ENCODE measurements at regions not wholly inside any gene's neighbourhood (a gene's known extent, or its start where the extent isn't known, plus 50 kb on each side); places are given as distances from the start of the nearest gene placed in this dataset.

- no peak overlapping the region for H3K4me3 ChIP-seq (ENCODE audit: low read length)
- no peak for DNase-seq (ENCODE audit: low read depth, low spot score)
Measured at GRCh38 chr12:64931321-64931720, 106.9 kb downstream of the TBC1D30 start.

GRCh38 chr12:64931981-64932380 is 107.5 kb downstream of the TBC1D30 start:
- no peak for DNase-seq (ENCODE audit: low read depth, low spot score)

GRCh38 chr12:64933791-64934190 is 109.3 kb downstream of the TBC1D30 start:
- H3K4me3 ChIP-seq (ENCODE audit: low read length) = no peak overlapping the region

More at GRCh38 chr12:64931981-64932380, 107.5 kb downstream of the TBC1D30 start:
- H3K4me3 ChIP-seq (ENCODE audit: low read length) = no peak overlapping the region

GRCh38 chr12:64937452-64937851 is 113.0 kb downstream of the TBC1D30 start:
- DNase-seq (ENCODE audit: low read depth, low spot score) = no peak
- no peak overlapping the region for H3K4me3 ChIP-seq (ENCODE audit: low read length)

More at GRCh38 chr12:64933791-64934190, 109.3 kb downstream of the TBC1D30 start:
- DNase-seq (ENCODE audit: low read depth, low spot score) = no peak

GRCh38 chr12:64938179-64938578 is 113.7 kb downstream of the TBC1D30 start:
- DNase-seq (ENCODE audit: low read depth, low spot score) = no peak
- no peak overlapping the region for H3K4me3 ChIP-seq (ENCODE audit: low read length)

GRCh38 chr12:64943686-64944085 is 119.2 kb downstream of the TBC1D30 start:
- DNase-seq (ENCODE audit: low read depth, low spot score) = peak; percentile 65
- H3K4me3 ChIP-seq (ENCODE audit: low read length) = no peak overlapping the region

- no peak for DNase-seq (ENCODE audit: low read depth, low spot score)
- no peak overlapping the region for H3K4me3 ChIP-seq (ENCODE audit: low read length)
Measured at GRCh38 chr12:64944966-64945365, 120.5 kb downstream of the TBC1D30 start.

GRCh38 chr12:64946132-64946829 is 121.8 kb downstream of the TBC1D30 start:
- no peak for DNase-seq (ENCODE audit: low read depth, low spot score)
- H3K4me3 ChIP-seq (ENCODE audit: low read length) = no peak overlapping the region

GRCh38 chr12:64950711-64951298 is 126.4 kb downstream of the TBC1D30 start:
- DNase-seq (ENCODE audit: low read depth, low spot score) = no peak
- H3K4me3 ChIP-seq (ENCODE audit: low read length) = no peak overlapping the region

GRCh38 chr12:64951944-64952343 is 127.5 kb downstream of the TBC1D30 start:
- no peak overlapping the region for H3K4me3 ChIP-seq (ENCODE audit: low read length)
- peak; percentile 15 for DNase-seq (ENCODE audit: low read depth, low spot score)

GRCh38 chr12:64955746-64956145 is 131.3 kb downstream of the TBC1D30 start:
- no peak for DNase-seq (ENCODE audit: low read depth, low spot score)
- no peak overlapping the region for H3K4me3 ChIP-seq (ENCODE audit: low read length)

GRCh38 chr12:64965920-64966319 is 141.5 kb downstream of the TBC1D30 start:
- DNase-seq (ENCODE audit: low read depth, low spot score) = no peak
- no peak overlapping the region for H3K4me3 ChIP-seq (ENCODE audit: low read length)

- no peak for DNase-seq (ENCODE audit: low read depth, low spot score)
- no peak overlapping the region for H3K4me3 ChIP-seq (ENCODE audit: low read length)
Measured at GRCh38 chr12:64968989-64969819, 144.8 kb downstream of the TBC1D30 start.

- H3K4me3 ChIP-seq (ENCODE audit: low read length) = no peak overlapping the region
- no peak for DNase-seq (ENCODE audit: low read depth, low spot score)
Measured at GRCh38 chr12:64976131-64976530, 145.0 kb downstream of the WIF1 start.

- DNase-seq (ENCODE audit: low read depth, low spot score) = no peak
- H3K4me3 ChIP-seq (ENCODE audit: low read length) = no peak overlapping the region
Measured at GRCh38 chr12:64983771-64984278, 137.3 kb downstream of the WIF1 start.

- no peak overlapping the region for H3K4me3 ChIP-seq (ENCODE audit: low read length)
- DNase-seq (ENCODE audit: low read depth, low spot score) = no peak
Measured at GRCh38 chr12:64991121-64991611, 129.9 kb downstream of the WIF1 start.

GRCh38 chr12:64992116-64992515 is 129.0 kb downstream of the WIF1 start:
- H3K4me3 ChIP-seq (ENCODE audit: low read length) = no peak overlapping the region
- DNase-seq (ENCODE audit: low read depth, low spot score) = no peak

GRCh38 chr12:64992641-64993040 is 128.5 kb downstream of the WIF1 start:
- no peak overlapping the region for H3K4me3 ChIP-seq (ENCODE audit: low read length)
- DNase-seq (ENCODE audit: low read depth, low spot score) = no peak

GRCh38 chr12:64993461-64993860 is 127.6 kb downstream of the WIF1 start:
- no peak for DNase-seq (ENCODE audit: low read depth, low spot score)
- no peak overlapping the region for H3K4me3 ChIP-seq (ENCODE audit: low read length)

- H3K4me3 ChIP-seq (ENCODE audit: low read length) = no peak overlapping the region
- DNase-seq (ENCODE audit: low read depth, low spot score) = no peak
Measured at GRCh38 chr12:64995816-64996215, 125.3 kb downstream of the WIF1 start.

Data from Jurkat, Clone E6-1 (cell line).